GM23248 (cell line): ENCODE measurements at regions not wholly inside any gene's neighbourhood (a gene's known extent, or its start where the extent isn't known, plus 50 kb on each side); places are given as distances from the start of the nearest gene placed in this dataset.

Experiments
- DNase-seq: peaks from one replicate; pipeline ENCODE4 v3.0.0-alpha.2; 2015
- H2AFZ ChIP-seq: fragments of 200-600 bp; sonication (generic); 2 replicates; pipeline ENCODE4 v1.6.1; 2016; ENCODE audit warnings: antibody characterized with exemption
- H3F3A ChIP-seq: fragments of 200-600 bp; sonication (generic); 2 replicates; pipeline ENCODE4 v1.6.1; 2016; ENCODE audit warnings: mild to moderate bottlenecking, antibody characterized with exemption, mixed run types; ENCODE audit not compliant: insufficient read depth
- H3K27ac ChIP-seq: fragments of 200-600 bp; sonication (generic); 2 replicates; pipeline ENCODE4 v1.5.1; 2016; ENCODE audit warnings: mild to moderate bottlenecking
- H3K27me3 ChIP-seq: fragments of 200-600 bp; sonication (generic); replicated peaks from 2 replicates; pipeline ENCODE4 v1.6.1; 2016; ENCODE audit warnings: mild to moderate bottlenecking; ENCODE audit not compliant: insufficient read depth
- H3K36me3 ChIP-seq: fragments of 200-600 bp; sonication (generic); 2 replicates; pipeline ENCODE4 v1.6.1; 2016; ENCODE audit warnings: low read depth, mild to moderate bottlenecking
- H3K4me1 ChIP-seq: fragments of 200-600 bp; sonication (generic); 2 replicates; pipeline ENCODE4 v1.6.1; 2016; ENCODE audit warnings: mild to moderate bottlenecking; ENCODE audit not compliant: insufficient read depth
- H3K4me2 ChIP-seq: fragments of 200-600 bp; sonication (generic); one replicate; pipeline ENCODE4 v1.6.1; 2016; ENCODE audit warnings: mild to moderate bottlenecking; ENCODE audit not compliant: unreplicated experiment
- H3K4me3 ChIP-seq: fragments of 200-600 bp; sonication (generic); 2 replicates; pipeline ENCODE4 v1.5.1; 2016; ENCODE audit warnings: mild to moderate bottlenecking
- H3K79me2 ChIP-seq: fragments of 200-600 bp; sonication (generic); 2 replicates; pipeline ENCODE4 v1.6.1; 2016; ENCODE audit warnings: mild to moderate bottlenecking; ENCODE audit not compliant: insufficient read depth
- H3K9ac ChIP-seq: fragments of 200-600 bp; sonication (generic); 2 replicates; pipeline ENCODE4 v1.6.1; 2016; ENCODE audit warnings: mild to moderate bottlenecking
- H3K9me2 ChIP-seq: fragments of 200-600 bp; sonication (generic); 2 replicates; pipeline ENCODE4 v1.6.1; 2016; ENCODE audit warnings: mixed run types, mild to moderate bottlenecking, moderate library complexity; ENCODE audit not compliant: insufficient read depth
- H3K9me3 ChIP-seq: fragments of 200-600 bp; sonication (generic); one replicate; pipeline ENCODE4 v1.6.1; 2017; ENCODE audit warnings: low read depth
- H4K20me1 ChIP-seq: fragments of 200-600 bp; sonication (generic); 2 replicates; pipeline ENCODE4 v1.6.0; 2016; ENCODE audit not compliant: insufficient read depth
- EZH2 ChIP-seq: fragments of 200-600 bp; sonication (generic); IDR thresholded peaks from 2 replicates; pipeline ENCODE4 v1.6.1; 2018; ENCODE audit warnings: antibody characterized with exemption, mild to moderate bottlenecking; ENCODE audit not compliant: insufficient read depth, poor library complexity, severe bottlenecking
- EZH2phosphoT487 ChIP-seq: fragments of 200-600 bp; sonication (generic); IDR thresholded peaks from 2 replicates; pipeline ENCODE4 v1.6.1; 2018; ENCODE audit warnings: antibody characterized with exemption, moderate library complexity, mild to moderate bottlenecking, low read depth; ENCODE audit not compliant: insufficient read depth
- WGBS, 2 experiments: methylation state at CpG; one replicate each; pipeline ENCODE4 v1.1.6; 2015 to 2017; ENCODE audit warnings: low lambda C conversion rate in 2 of 2, low coverage in 1 of 2; ENCODE audit errors: missing lambda C conversion rate in 2 of 2; 5-methylcytosine and 5-hydroxymethylcytosine counted together
- in situ Hi-C: fragments of 300-500 bp; cut with MboI; formaldehyde crosslinking; loops from 2 replicates; pipeline ENCODE4 v1.15.0; 2020

DNA sequence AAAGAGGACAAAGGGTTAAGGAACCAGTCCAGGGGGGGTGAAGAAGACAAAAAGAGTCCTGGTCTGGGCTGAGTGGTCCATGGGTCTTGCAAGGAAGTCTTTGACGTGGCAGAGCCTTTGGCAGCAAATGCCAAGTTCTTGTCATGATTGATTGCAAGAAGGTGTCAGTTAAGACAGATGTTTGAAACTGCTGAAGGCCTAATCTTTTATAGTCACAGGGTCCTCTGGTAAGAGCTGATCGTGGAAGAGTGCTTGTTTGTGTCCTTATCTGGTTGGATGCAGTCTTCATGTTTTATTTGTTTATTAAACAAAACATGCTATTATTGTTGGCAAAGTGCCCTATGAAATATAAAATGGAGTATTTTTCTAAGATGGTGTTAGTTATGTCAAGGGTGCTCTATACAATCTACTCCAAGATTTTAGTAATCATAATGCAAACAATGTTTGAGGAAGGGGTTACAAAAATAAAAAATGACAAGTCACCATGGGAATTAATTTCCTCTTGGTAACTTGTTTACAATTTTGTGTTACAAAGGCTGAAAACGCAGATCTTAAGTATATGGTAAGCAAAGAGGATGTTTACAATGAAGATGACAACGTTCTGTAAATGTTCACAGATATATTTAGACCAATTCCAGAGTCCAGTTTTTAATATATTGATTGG lies 85.9 kb downstream of the MAGED4 start:
- no peak overlapping the region for H3K9ac ChIP-seq
- no peak overlapping the region for H3K4me3 ChIP-seq
- H3K9me3 ChIP-seq = no peaks in the 10 kb centered on the region
- H4K20me1 ChIP-seq = no peaks in the 10 kb centered on the region
- DNase-seq = no peak
- no peaks in the 10 kb centered on the region for H3K4me1 ChIP-seq
- no peaks in the 10 kb centered on the region for H3K36me3 ChIP-seq
- H3F3A ChIP-seq = no peaks in the 10 kb centered on the region
- H3K9me2 ChIP-seq = no peaks in the 10 kb centered on the region
- WGBS, 2 experiments = 31 to 39% methylated on average over 4 of the region's 4 CpGs
- H3K79me2 ChIP-seq = no peaks in the 10 kb centered on the region
- H3K4me2 ChIP-seq = no peak overlapping the region
- no peak overlapping the region for H3K27ac ChIP-seq
- H2AFZ ChIP-seq = no peak overlapping the region
- in situ Hi-C loops = no loop called here
- H3K27me3 ChIP-seq = no peaks in the 10 kb centered on the region
- TF ChIP-seq EZH2 (no peak), EZH2phosphoT487 (no peak)

GRCh38 chrX:52271206-52271605 lies 86.5 kb downstream of the MAGED4 start:
- Histone ChIP-seq H4K20me1 (no peaks in the 10 kb centered on the region), H3K4me1 (no peaks in the 10 kb centered on the region), H3K79me2 (no peaks in the 10 kb centered on the region), H3K4me2 (no peak overlapping the region), H3K36me3 (no peaks in the 10 kb centered on the region), H3K9me2 (no peaks in the 10 kb centered on the region), H3K27ac (no peak overlapping the region), H3K4me3 (no peak overlapping the region), H3K27me3 (no peaks in the 10 kb centered on the region), H2AFZ (no peak overlapping the region), H3K9me3 (no peaks in the 10 kb centered on the region), H3K9ac (no peak overlapping the region), H3F3A (no peaks in the 10 kb centered on the region)
- DNase-seq = peak; percentile 19
- WGBS, 2 experiments = 0% methylated on average over 2 of the region's 2 CpGs
- in situ Hi-C loops = no loop called here
- TF ChIP-seq EZH2phosphoT487 (no peak), EZH2 (no peak)

GRCh38 chrX:52277666-52278065 lies 91.2 kb upstream of the XAGE2 start:
- H3K27me3 ChIP-seq = no peaks in the 10 kb centered on the region

GRCh38 chrX:52280812-52281211 lies 88.0 kb upstream of the XAGE2 start:
- Histone ChIP-seq H3F3A (no peaks in the 10 kb centered on the region), H4K20me1 (no peaks in the 10 kb centered on the region), H3K9me3 (no peaks in the 10 kb centered on the region), H3K9me2 (no peaks in the 10 kb centered on the region), H3K36me3 (no peaks in the 10 kb centered on the region), H3K27me3 (no peaks in the 10 kb centered on the region), H3K27ac (no peak overlapping the region), H3K9ac (no peak overlapping the region), H3K4me1 (no peaks in the 10 kb centered on the region), H3K4me3 (no peak overlapping the region), H2AFZ (no peak overlapping the region), H3K79me2 (no peaks in the 10 kb centered on the region), H3K4me2 (no peak overlapping the region)
- TF ChIP-seq EZH2phosphoT487 = no peak
- no peak for TF ChIP-seq EZH2
- 55 to 77% methylated on average over 2 of the region's 2 CpGs for WGBS, 2 experiments
- DNase-seq = no peak
- in situ Hi-C loops = no loop called here

More at GRCh38 chrX:52277666-52278065, 91.2 kb upstream of the XAGE2 start:
- H3K9ac ChIP-seq = no peak overlapping the region
- no peaks in the 10 kb centered on the region for H3K36me3 ChIP-seq
- H3K9me3 ChIP-seq = no peaks in the 10 kb centered on the region
- H3F3A ChIP-seq = no peaks in the 10 kb centered on the region
- no peak overlapping the region for H3K4me3 ChIP-seq
- no peak overlapping the region for H3K4me2 ChIP-seq
- TF ChIP-seq EZH2phosphoT487 (no peak), EZH2 (no peak)
- H3K27ac ChIP-seq = no peak overlapping the region
- H3K4me1 ChIP-seq = no peaks in the 10 kb centered on the region
- no peak overlapping the region for H2AFZ ChIP-seq
- no peaks in the 10 kb centered on the region for H4K20me1 ChIP-seq
- no peaks in the 10 kb centered on the region for H3K9me2 ChIP-seq
- in situ Hi-C loops = no loop called here
- WGBS, 2 experiments = 47 to 55% methylated on average over 5 to 7 of the region's 8 CpGs
- H3K79me2 ChIP-seq = no peaks in the 10 kb centered on the region
- DNase-seq = no peak
